Stimulated activated CD8-positive, alpha-beta memory T cell treated with anti-CD3 and anti-CD28 coated beads, Interleukin-7, amount 100 ng/mL, for 24 hours (primary cell): ENCODE measurements at regions not wholly inside any gene's neighbourhood (a gene's known extent, or its start where the extent isn't known, plus 50 kb on each side); places are given as distances from the start of the nearest gene placed in this dataset.
A peak's percentile ranks its signal among the peaks of the same experiment; 100 is the strongest.
"Not testable (repeated sequence)": the region's sequence is repeated elsewhere in the genome, so short reads cannot be mapped to it uniquely, and the experiment has no call there.

Source experiments
- DNase-seq: peaks from one replicate; pipeline ENCODE4 v3.0.0-alpha.2; 2020; ENCODE audit warnings: low read depth

DNA sequence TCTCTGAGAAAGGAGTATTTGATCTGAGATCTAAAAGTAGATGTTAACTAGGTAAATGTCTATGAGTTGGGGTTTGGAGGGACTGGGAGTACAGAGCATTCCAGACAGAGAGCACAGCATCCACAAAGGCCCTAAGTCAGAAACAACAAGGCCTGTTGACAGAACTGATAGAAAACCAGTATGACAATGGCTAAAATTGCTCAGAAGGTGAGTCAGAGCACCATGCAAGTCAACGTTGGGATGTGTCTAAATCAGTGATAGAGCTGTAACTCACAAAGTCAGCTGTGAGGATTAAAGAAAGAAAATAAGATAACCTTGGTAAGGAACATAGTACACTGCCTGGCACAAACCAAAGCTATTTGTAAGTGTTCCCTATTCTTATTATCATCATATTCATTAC is 124.0 kb downstream of the CETN3 start:
- no peak for DNase-seq

DNA sequence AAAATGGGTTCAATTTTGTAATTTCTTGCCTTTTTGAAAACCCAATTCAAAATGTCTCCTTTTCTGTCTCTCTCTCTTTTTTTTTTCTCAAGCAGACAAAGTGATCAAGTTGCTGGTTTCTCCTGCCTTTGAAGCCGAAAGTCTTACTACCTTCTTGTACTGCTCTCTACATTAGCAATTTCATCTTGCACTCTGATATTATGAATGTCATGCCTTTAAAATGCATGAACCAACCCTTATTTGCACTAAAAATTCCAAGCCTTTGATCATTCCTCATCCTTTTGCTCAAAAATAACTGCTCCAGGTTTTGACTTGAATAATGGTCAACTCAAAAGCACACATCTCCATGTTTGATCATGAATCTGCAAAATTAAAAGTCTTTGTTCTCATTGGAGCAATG is 125.2 kb downstream of the CETN3 start:
- DNase-seq, result no peak

DNA sequence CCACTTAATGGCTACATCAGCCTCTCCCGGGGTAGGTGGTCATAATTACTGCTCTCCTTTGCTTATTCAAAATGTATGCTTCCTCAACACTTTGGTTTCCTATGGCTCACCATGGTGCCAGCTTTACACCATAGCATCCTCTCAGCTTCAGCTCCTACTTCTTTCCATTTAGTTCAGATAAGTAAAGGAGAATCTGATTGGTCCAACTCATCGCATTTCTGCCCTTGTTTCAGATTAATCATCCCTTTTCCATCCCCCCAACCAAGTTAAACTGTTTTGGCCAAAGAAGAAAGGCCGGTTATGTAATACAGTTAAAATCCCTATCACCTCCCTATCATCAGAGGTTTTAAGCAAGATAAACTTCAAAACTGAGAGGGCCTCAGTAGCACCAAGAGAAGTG is 130.5 kb downstream of the CETN3 start:
- DNase-seq, result no peak

DNA sequence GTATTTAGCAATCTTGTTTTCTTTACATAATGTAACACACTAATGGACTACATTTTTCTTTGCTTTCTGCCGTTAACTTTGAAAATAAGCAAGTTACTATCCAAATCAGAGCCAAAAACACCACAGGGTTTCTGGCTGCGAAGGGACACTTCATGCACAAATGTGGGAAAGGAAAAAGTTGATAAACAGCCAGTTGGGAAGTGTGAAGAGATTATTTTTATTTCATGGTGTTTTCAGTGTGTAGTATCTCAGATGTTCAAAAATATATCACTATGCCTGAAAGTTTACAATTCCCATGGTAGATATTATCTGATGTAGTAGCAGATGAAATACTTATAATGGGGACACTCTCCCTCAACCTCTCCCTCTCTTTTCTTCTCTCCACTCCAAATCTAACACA is 135.3 kb downstream of the CETN3 start:
- DNase-seq, result no peak

DNA sequence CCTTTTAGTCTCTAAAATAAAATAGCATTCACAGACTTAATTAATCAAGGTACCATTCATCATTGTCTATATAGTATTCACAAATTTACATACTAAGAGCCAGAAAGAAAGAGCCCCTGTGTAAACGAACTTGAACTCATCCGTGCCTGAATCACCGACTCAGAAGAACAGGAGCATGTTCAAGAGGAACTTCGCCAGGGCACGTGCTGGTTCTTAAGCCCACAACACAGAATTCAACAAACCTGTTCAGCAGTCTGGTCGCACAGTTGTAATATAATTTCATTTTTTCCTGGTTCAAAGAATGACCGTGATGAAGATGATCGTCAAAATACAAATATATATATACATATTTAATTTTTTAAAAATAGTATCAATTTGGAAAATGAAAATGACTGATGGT is 141.9 kb downstream of the CETN3 start:
- DNase-seq, result no peak

DNA sequence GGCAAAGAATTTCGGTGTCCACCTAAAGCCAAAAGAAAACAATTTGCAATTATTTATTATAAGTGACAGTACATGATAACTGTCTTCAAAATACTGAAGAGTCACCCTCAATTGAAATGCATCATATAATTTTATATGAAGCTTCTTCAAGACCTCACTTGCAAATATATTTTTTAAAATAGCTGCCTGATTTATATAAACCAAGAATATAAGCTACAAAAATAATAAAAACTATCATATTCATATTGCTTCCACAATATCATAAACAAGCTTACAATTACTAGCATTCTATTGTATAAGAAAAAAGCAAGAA is 144.1 kb downstream of the CETN3 start:
- no peak for DNase-seq

DNA sequence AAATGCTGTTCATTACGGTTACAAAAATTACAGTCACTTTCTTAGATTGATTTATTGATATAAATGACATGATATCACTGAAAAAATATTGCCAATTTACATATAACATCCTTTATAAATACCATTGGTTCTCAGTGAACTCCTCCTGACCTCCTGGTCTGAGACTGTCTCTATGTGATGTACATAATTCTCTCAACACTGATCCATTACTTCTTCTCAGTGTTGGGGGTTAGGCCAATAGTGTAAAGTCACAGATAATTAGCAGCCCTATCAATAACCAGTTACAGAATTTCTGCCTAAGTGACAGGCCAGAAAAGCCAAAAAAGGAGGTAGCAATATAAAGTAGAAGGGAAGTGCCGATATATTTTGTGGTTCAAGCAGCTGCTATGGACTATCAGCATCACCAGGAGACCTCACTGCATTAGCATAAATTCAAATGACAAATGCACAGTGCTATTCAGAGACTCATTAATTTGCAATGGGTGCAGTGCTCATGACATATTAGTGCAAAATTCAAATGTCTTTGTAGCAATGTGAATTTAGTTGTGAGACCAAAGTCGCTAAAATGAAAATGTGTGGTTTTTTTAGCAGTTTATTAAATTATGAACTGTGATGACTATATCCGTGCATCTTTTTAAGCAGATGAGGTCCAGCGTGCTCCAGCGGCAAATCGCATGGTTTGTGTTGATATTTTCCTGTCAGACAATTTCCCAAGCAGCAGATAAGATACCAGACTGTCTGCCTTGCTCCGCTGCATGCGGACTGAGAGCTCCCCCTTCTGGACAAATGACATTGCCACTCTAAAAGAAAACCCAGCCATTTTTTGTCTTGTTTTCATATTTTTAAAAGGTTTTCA is 144.6 kb downstream of the CETN3 start:
- DNase-seq, result peak; percentile 3

DNA sequence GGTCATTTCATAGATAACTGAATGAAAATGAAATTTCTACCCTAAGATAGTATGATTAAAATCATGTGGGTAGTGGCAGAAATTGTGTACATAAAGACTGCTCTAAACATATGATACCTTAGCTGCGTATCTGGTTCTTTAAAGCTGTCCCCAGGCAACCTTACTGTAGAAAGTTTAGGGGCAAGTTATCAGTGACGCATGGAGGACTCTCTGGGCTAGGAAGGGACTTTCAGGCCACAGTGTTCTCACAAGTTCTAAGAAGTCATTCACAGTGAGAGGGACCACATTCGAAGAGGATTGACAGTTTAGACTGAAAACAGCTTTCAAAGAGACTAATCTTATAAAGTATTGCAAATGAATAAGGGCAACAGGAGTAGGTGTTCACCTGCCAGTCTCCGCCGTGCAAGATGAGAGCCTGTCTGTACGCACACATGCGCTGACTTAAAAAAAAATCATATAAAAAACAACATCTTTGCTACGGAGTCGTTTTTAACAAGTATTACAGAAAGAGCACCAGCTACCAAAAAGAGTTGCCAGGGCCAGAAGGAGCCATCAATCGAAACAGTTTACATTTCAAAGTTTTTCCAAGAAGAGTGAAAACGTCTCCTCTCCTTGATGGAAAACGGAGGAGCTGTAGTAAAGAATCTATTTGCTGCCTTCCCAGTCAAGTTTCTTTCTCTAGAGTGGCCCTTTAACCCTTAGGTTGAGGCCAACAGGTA is 146.3 kb downstream of the CETN3 start:
- no peak for DNase-seq

DNA sequence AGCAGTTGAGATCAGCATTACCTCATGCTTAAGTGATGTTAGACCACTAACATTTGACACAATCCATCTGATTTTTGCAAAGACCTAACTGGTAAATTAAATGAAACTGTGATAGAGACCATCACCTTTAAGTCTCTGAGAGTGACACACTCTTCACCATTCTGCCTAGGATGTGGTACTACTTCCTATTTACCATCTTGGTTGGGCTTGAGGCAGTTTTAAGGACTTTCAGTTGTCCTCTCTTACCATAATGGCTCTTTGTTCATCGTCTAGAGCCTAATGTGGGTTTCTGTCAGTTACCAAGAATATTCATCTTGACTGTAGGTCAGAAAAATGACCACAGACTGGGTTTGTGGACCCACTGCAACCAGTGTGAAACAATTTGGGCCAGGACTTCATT is 158.1 kb downstream of the CETN3 start:
- no peak for DNase-seq

DNA sequence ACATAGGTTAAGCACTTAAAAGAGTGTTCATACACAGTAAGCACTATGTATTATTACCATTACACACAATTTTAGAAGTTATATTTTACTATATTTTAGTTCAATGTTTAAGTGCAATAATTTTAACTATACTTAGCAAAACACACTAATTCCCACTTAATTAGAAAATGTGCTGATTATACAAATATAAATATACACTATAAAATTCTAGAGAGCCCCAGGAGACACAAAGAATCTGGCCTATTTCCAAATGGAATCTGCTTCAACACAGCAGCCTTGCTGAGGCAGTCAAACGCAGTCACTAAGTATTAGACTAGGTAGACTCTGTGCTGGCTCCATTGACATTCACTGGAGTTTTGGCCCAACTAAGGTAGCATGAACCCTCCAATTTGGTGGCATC is 160.9 kb downstream of the CETN3 start:
- DNase-seq, result no peak

DNA sequence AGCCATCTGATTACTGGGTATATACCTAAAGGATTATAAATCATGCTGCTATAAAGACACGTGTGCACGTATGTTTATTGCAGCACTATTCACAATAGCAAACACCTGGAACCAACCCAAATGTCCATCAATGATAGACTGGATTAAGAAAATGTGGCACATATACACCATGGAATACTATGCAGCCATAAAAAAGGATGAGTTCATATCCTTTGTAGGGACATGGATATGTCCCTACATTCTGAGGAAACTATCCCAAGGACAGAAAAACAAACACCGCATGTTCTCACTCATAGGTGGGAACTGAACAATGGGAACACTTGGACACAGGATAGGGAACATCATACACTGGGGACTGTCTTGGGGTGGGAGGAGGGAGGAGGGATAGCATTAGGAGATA is 165.7 kb downstream of the CETN3 start:
- not testable (repeated sequence) for DNase-seq

DNA sequence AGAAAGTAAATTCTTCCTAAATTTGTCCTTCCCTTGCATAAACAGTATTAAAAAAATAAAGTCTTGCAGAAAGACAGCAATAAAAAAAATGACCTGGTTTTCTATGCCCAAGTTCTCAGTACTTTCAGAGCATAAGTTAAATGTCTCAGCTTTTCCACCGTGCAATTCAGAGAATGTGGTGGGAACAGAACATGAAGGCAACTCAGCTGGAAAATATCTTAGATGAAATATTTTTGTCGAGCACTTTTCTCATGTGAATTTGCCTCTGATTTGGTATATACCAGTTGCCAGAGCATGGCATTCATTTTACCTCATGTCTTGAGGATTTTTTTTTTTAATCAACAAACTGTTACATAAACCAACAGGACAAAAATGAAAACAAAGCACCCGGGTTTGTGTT is 176.1 kb downstream of the CETN3 start:
- no peak for DNase-seq

DNA sequence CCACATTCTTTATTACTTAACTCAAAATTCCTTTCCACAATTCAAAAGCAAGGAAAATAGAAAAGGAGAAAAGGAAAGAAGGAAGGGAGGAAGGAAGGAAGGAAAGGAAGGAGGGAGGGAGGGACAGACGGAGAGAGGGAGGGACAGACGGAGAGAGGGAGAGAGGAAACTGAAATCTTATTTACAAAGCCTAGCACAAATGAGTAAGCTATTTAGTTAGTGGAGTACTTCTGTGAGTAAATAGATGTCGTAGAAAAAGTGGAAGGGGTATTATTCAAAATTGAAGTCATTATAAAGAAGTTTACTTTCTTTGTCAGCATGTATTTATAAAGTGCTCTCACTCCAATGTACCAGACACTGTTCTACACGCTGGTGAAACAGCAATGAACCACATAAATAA is 177.9 kb downstream of the CETN3 start:
- no peak for DNase-seq

DNA sequence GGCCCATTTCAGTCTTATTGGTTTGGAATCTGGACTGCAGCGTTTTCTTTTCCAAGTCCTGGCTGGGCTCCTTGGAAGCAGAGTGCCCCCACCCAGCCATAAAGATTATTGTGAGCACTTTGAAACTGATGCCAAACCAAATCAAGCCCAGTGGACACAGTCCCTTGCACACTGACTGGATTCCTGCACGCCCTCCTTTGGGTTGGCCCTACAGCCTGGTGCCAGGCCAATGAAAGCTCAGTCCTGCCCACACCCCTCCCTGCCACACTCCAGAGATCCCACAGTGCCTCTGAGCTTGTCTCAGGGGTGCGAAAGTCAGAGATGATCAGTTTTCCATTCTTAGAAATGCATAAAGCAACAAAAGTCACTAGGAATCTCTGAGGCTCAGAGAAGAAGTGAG is 181.9 kb downstream of the CETN3 start:
- DNase-seq, result no peak

DNA sequence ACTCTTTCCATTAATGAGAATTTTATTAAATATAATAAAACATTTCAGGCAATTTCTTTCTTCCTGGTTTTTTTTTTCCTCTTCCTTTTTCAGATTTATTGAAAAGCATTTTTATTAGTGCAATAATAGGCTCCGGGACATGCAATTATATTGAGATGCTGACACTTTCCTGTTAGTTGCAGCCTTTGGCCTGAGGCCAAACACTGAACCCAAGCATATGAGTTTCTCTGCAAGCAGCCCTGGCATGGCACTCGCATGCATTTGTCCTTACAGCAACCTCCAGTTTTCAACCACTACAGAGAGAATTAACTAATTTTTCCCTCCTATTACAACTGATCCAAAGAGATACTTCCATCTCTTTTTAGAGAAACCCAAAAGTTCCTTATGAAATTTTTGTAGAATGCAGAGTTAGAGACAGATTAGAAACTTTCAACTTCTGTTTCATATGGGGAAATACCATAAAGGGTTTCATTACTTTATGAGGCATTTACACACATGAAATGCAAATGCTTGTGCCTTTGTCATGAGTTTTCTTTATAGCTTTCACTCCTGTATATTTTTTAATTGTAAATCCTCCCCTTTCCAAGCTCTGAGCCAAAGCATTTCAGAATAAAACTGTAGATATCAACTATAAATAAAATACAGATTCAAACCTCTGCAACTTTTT is 183.0 kb downstream of the CETN3 start:
- DNase-seq, result no peak

DNA sequence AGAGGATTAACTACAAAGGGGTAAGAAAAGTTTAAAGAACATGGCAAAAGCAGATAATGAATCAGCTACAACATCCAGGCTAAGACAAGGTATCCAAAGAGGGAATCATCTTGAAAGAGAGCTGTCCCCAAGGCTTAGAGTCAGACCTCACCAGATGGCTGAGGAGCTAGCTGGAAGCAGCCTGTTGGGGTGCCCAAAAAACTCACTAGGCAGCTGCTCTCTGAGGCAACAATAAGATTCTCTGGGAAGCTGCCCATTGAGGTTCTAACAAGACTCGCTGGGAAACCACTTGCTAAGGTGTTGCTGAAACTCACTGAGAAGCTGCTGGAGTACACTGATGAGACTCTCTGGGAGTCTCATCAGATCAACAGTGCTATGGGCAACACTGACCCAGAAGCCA is 185.2 kb downstream of the CETN3 start:
- DNase-seq, result no peak

DNA sequence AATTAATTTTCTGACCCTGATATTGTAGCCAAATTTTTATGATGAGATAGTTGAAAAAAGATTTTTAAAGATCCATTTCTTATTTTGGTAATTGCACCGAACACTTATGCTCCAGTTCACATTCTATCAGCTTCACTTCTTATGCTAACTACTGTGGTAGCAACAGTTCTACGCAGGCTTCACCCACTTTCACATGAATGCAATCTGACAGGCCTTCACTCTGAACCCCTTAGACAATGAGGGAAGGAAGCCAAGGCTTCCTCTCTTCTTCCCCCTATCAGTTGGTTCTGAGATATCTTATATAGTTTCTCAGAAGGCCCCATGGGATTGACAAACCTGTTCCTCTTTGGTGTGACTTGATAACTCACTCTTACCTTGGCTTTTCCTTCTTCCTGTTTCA is 185.8 kb downstream of the CETN3 start:
- DNase-seq, result no peak

DNA sequence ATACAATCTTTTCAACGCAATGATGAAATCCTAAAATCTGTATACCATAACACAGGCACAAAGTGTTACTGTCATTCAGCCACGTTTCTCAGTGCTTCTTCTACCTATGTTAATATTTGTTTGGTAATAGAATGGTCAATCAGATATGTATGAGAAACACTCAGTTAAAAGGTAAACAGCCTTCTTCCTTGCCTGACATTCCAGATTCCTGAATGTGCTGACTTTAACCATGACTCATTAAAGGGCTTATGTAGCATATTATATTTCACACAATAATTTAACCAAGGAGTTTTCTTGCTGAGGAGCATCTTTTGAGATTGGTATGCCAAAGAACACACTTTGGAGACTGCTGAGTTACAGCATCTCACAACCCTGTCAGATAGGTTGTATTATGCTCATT is 187.6 kb downstream of the CETN3 start:
- DNase-seq, result no peak

DNA sequence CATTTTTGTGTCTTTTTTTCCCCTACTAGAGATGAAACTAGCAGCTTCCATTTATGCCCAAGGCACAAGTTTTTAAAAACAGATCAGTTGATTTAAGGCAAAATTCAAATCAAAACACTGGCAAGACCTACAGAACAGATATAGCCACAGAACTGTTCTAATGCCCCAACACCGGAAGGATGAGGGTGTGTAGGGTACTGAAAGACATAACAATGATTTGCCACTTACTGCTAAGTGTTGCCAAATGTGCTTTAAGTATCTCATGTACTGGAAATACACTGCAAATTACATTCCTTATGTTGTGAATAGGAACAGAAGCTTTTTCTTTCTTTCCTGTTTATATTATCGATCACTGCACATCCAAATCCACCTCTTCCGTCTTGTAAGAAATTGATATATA is 189.0 kb downstream of the CETN3 start:
- DNase-seq, result no peak

DNA sequence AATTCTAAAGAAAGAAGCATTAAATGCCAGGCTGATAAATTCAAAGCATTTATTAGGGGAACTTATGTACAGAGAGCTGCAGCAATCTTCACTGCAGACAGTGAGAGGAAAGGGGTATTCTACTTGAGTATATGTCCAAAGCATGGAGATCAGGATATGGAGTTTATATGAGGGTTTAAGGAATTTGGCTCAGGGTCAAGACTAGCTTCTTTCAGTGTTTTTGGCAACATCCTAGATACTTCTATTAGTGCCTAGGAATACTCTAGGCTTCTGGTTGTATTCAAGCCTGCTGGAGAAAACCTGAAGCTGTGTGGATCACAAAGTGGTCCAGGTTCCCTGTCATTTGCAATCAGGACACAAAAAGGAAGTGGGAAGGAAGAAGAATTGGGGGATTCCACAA is 194.6 kb downstream of the CETN3 start:
- DNase-seq, result no peak

DNA sequence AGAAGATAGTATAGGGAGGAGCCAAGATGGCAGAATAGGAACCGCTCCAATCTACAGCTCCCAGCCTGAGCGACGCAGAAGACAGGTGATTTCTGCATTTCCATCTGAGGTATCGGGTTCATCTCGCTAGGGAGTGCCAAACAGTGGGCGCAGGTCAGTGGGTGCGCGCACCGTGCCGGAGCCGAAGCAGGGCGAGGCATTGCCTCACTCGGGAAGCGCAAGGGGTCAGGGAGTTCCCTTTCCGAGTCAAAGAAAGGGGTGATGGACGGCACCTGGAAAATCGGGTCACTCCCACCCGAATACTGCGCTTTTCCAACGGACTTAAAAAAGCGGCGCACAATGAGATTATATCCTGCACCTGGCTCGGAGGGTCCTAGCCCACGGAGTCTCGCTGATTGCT is 201.2 kb downstream of the CETN3 start:
- not testable (repeated sequence) for DNase-seq

DNA sequence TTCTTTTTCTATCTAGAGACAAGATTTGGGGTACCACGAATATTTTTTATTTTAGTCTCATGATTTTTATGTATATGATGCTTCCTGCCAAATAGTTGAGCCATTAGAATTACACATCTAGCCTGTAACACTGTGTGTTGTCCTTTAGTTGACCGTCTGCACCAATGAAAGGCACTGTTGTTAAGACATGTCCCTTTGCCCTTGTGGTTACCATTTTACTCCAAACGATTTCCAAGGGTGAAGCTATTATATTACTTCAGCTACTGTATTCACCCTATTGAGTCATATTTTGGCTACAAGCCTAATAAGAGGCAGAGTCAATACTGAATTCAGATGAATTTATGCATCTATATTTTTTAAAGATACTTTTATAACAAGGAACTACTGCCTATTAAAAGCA is 207.6 kb downstream of the CETN3 start:
- DNase-seq, result no peak

DNA sequence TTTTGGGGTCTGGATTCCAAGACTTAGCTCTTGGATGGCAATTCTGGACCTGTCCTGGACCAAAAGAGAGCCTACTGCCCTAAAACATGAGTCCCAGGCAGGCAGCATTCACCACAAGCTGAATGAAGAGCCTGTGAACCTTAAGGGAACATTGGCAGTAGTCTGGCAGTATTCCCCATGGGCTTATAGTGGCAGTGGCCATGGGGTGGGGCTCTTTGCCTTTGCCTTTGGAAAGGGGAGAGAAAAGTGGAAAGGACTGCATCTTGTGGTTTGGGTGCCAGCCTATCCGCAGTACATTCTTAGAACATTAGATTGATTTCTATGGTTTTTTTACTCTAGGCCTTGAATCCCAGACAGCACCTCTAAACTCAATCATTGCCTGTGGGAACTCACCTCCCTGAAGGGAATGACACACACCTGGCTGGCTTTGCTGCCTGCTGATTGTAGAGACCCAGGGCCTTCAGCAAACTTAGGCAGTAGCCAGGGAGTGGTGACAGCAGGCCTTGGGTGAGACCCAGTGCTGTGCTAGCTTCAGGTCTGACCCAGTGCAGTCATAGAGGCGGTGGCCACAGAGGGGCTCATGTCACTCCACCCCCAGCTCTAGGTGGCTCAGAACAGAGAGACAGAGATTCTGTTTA is 216.3 kb downstream of the CETN3 start:
- DNase-seq, result no peak
